ENCODE measurements at regions not wholly inside any gene's neighbourhood (a gene's known extent, or its start where the extent isn't known, plus 50 kb on each side); places are given as distances from the start of the nearest gene placed in this dataset.

DNA sequence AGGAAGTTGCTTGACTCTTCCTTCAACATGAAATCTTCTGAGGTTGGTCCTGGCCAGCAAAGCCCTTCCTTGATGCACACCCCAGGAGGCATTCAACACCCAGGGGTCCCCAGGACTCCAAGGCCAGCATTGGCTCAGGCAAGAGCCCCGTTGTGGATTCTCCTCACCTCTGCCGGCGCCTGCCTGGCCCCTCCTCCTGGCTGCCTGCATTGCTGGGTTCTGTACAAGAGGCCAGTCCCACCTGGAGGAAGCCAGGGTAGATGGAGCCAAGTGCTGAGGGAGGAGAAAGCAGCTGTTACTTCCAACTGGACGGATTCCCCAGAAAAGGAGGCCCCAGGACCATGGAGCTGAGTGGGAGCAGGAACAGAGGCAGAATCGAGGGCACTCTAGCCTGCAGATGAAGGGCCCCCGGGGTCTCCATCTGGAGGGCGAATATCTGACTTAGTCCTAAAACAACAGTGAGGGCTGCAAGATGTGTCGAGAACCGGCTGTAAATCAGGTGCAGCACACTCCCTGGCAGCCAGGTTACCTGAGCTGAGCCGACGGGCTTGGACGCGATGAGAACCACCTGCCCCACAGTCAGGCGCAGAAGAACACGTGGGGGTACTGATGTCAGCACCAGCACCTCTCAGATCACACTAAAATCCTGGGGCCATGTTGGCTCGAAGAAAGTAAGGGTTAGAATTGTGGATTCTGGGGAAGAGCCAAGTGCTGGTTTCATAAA is 399.6 kb upstream of the SALL3 start:
- no peak for TF ChIP-seq CTCF (IDR thresholded peaks at IDR 0.05)
- DNase-seq (ENCODE audit: low spot score) (no peak), ATAC-seq (ENCODE audit: low FRiP score) (no peak)

DNA sequence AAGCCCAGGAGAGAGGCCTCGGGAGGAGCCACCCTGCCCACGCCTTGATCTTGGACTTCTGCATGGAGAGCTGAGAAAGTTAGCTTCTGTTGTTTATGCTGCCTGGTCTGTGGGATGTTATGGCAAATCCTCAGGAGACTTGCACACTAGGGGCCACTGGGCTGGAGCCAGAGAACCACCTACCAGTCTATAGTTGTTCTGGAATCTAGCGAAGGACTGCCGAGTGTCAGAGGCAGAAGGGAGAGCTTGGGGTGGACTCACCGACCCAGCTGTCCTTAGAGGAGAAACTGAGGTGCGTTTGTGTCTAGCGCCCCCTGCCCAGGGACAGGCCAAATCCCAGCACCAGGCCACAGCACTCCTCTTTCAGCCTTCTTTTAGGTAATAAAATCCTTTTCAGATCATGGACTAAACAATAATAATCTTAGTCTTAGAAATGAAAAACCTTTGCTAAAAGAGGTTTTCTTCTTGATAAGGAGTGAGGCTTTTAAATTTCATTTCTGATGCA is 398.7 kb upstream of the SALL3 start:
- DNase-seq (ENCODE audit: low spot score) (no peak), ATAC-seq (ENCODE audit: low FRiP score) (no peak)
- no peak for TF ChIP-seq CTCF (IDR thresholded peaks at IDR 0.05)

GRCh38 chr18:78582181-78582709 is 397.4 kb upstream of the SALL3 start:
- TF ChIP-seq CTCF (IDR thresholded peaks at IDR 0.05): no peak
- no peak for ATAC-seq (ENCODE audit: low FRiP score)
- DNase-seq (ENCODE audit: low spot score): no peak

GRCh38 chr18:78582898-78583738 is 396.5 kb upstream of the SALL3 start:
- ATAC-seq (ENCODE audit: low FRiP score): no peak
- DNase-seq (ENCODE audit: low spot score): no peak
- TF ChIP-seq CTCF (IDR thresholded peaks at IDR 0.05): no peak

DNA sequence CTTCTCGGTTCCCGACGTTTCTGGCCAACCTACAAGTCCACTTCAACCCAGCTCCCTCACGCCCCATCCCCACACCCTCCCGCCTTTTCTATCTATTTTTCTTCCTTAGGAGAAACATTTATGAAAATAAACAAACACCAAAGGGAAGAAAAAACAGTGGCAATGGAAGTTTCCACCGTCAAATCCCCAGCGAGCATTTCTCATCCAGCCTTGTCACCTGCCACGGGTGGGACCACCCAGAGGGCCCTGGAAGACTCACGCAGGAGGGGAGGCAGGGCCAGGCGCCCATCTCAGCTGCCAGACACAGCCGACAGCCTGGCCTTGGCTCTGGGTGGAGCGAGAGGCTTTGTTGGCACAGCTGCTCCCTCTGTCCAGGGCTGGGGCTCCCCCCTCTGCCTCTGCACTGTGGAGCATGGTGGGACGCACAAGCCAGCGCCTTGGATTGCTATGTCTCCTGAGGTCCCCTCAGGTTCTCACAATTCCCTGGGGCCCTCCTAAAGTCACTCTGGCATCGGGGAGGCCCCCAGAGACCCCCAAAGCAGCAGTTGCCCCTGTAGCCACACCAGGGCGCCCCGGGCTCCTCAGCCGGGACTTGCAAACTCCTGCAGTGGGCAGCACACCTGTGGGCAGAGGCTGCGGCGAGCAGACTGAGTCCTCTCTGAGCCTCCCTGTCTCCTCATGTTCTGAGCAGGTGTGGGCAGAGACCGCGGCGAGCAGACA is 395.7 kb upstream of the SALL3 start:
- TF ChIP-seq CTCF (IDR thresholded peaks at IDR 0.05): no peak
- DNase-seq (ENCODE audit: low spot score): no peak
- ATAC-seq (ENCODE audit: low FRiP score): no peak

DNA sequence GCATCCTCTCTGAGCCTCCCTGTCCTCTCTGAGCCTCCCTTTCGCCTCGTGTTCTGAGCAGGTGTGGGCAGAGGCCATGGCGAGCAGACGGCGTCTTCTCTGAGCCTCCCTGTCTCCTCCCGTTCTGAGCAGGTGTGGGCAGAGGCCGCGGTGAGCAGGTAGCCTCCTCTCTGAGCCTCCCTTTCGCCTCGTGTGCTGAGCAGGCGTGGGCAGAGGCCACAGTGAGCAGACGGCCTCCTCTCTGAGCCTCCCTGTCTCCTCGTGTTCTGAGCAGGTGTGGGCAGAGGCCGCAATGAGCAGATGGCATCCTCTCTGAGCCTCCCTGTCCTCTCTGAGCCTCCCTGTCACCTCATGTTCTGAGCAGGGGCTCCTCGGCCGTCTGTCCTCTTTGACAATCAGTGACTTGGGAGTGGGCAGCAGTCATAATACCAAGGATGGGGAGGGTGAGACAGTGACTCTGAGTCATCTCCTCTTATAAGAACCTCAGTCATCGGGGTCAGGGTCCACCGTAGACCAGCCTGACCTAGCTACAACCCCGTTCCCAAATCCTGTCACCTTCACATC is 395.1 kb upstream of the SALL3 start:
- ATAC-seq (ENCODE audit: low FRiP score): no peak
- no peak for DNase-seq (ENCODE audit: low spot score)
- no peak for TF ChIP-seq CTCF (IDR thresholded peaks at IDR 0.05)

Measured in omental fat pad (tissue), 3 donors.